SU-DHL-6 (cell line): ENCODE measurements at regions not wholly inside any gene's neighbourhood (a gene's known extent, or its start where the extent isn't known, plus 50 kb on each side); places are given as distances from the start of the nearest gene placed in this dataset.

Experiments
- H2AFZ ChIP-seq: fragments of 200-600 bp; sonication (generic); 2 replicates; pipeline ENCODE4 v1.6.1; 2014; ENCODE audit warnings: low read depth, mild to moderate bottlenecking, moderate library complexity, mixed read lengths, antibody characterized with exemption, low read length; ENCODE audit not compliant: severe bottlenecking
- H3F3A ChIP-seq: fragments of 200-600 bp; shearing (Covaris generic); 2 replicates; pipeline ENCODE4 v1.6.0; 2016; ENCODE audit warnings: antibody characterized with exemption, mild to moderate bottlenecking; ENCODE audit not compliant: insufficient read depth
- H3K27ac ChIP-seq: fragments of 200-600 bp; sonication (generic); 2 replicates; pipeline ENCODE4 v1.5.1; 2016; ENCODE audit warnings: low read depth, mild to moderate bottlenecking, low read length, moderate library complexity, mixed read lengths
- H3K27me3 ChIP-seq: fragments of 200-600 bp; sonication (generic), shearing (Covaris generic); 2 replicates; pipeline ENCODE4 v1.6.0; 2014; ENCODE audit warnings: mild to moderate bottlenecking, low read length
- H3K36me3 ChIP-seq: fragments of 200-600 bp; sonication (generic); 2 replicates; pipeline ENCODE4 v1.6.1; 2014; ENCODE audit warnings: mild to moderate bottlenecking, low read length, mixed read lengths
- H3K4me2 ChIP-seq: fragments of 300-600, 200-600 bp; shearing (Covaris generic), sonication (generic); 2 replicates; pipeline ENCODE4 v1.6.0; 2014; ENCODE audit warnings: low read length, low read depth, mild to moderate bottlenecking; ENCODE audit not compliant: poor library complexity, severe bottlenecking
- H3K4me3 ChIP-seq: fragments of 200-600 bp; sonication (generic); 2 replicates; pipeline ENCODE4 v1.5.1; 2014; ENCODE audit warnings: antibody characterized with exemption, low read length, mild to moderate bottlenecking, mixed read lengths; ENCODE audit not compliant: insufficient read depth, poor library complexity, severe bottlenecking
- H3K79me2 ChIP-seq: fragments of 200-600 bp; sonication (generic); 2 replicates; pipeline ENCODE4 v1.6.1; 2014; ENCODE audit warnings: mild to moderate bottlenecking, low read length, moderate library complexity; ENCODE audit not compliant: insufficient read depth
- H3K9ac ChIP-seq: fragments of 200-600 bp; sonication (generic); 2 replicates; pipeline ENCODE4 v1.7.0; 2014; ENCODE audit warnings: mild to moderate bottlenecking, low read length
- H3K9me2 ChIP-seq: fragments of 200-600 bp; sonication (generic); replicated peaks from 2 replicates; pipeline ENCODE4 v1.6.1; 2014; ENCODE audit warnings: low read length; ENCODE audit not compliant: insufficient read depth
- H3K9me3 ChIP-seq: fragments of 200-600 bp; sonication (generic); 2 replicates; pipeline ENCODE4 v1.6.1; 2014; ENCODE audit warnings: low read length, mixed read lengths; ENCODE audit not compliant: insufficient read depth
- H4K20me1 ChIP-seq: fragments of 200-600 bp; sonication (generic); 2 replicates; pipeline ENCODE4 v1.6.1; 2014; ENCODE audit warnings: low read depth, mild to moderate bottlenecking, antibody characterized with exemption, low read length, moderate library complexity, mixed read lengths
- EZH2phosphoT487 ChIP-seq: fragments of 200-600 bp; sonication (generic), shearing (Covaris generic); conservative IDR thresholded peaks from 2 replicates; pipeline ENCODE4 v1.6.1; 2018; ENCODE audit warnings: mild to moderate bottlenecking, antibody characterized with exemption, low read length, moderate library complexity, mixed read lengths
- TF ChIP-seq, protein P1 (sequence below): fragments of 200-600 bp; sonication (generic); IDR thresholded peaks from one replicate; pipeline ENCODE4 v1.5.1; 2017; ENCODE audit warnings: antibody characterized with exemption, mild to moderate bottlenecking, low read length, moderate library complexity; ENCODE audit not compliant: insufficient read depth, poor library complexity, severe bottlenecking

DNA sequence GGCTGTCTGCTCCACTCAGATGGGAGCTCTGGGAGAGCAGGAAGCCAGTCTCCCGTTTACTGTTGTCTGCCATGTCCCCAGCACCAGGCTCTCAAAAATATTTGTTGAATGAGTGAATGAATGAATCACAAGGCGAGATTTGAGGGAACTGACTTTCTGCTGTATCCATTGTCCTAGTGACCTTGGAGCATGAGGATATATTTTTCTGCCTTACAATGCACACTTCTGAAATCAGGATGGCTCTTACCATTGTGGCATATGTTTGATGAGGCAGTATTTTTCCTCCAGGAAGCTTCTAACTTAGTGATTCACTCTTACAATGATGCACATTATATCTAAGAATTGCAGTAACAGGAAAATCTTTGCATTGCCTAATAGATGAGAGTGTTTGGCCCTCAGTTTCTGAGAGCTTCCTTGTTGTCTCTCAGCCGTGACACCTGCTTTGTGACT lies 136.4 kb downstream of the RPS24 start:
- no peaks in the 10 kb centered on the region for H3K9me2 ChIP-seq
- no peak overlapping the region for H3K9ac ChIP-seq
- H4K20me1 ChIP-seq = no peaks in the 10 kb centered on the region
- TF ChIP-seq EZH2phosphoT487 = no peak
- TF ChIP-seq, protein P1, sequence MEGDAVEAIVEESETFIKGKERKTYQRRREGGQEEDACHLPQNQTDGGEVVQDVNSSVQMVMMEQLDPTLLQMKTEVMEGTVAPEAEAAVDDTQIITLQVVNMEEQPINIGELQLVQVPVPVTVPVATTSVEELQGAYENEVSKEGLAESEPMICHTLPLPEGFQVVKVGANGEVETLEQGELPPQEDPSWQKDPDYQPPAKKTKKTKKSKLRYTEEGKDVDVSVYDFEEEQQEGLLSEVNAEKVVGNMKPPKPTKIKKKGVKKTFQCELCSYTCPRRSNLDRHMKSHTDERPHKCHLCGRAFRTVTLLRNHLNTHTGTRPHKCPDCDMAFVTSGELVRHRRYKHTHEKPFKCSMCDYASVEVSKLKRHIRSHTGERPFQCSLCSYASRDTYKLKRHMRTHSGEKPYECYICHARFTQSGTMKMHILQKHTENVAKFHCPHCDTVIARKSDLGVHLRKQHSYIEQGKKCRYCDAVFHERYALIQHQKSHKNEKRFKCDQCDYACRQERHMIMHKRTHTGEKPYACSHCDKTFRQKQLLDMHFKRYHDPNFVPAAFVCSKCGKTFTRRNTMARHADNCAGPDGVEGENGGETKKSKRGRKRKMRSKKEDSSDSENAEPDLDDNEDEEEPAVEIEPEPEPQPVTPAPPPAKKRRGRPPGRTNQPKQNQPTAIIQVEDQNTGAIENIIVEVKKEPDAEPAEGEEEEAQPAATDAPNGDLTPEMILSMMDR = no peak
- H3K4me3 ChIP-seq = no peak overlapping the region
- H3K4me2 ChIP-seq = no peak overlapping the region
- H3K36me3 ChIP-seq = no peaks in the 10 kb centered on the region
- no peak overlapping the region for H2AFZ ChIP-seq
- no peaks in the 10 kb centered on the region for H3K27me3 ChIP-seq
- H3K79me2 ChIP-seq = no peaks in the 10 kb centered on the region
- no peak overlapping the region for H3K27ac ChIP-seq
- H3K9me3 ChIP-seq = no peaks in the 10 kb centered on the region
- no peaks in the 10 kb centered on the region for H3F3A ChIP-seq

DNA sequence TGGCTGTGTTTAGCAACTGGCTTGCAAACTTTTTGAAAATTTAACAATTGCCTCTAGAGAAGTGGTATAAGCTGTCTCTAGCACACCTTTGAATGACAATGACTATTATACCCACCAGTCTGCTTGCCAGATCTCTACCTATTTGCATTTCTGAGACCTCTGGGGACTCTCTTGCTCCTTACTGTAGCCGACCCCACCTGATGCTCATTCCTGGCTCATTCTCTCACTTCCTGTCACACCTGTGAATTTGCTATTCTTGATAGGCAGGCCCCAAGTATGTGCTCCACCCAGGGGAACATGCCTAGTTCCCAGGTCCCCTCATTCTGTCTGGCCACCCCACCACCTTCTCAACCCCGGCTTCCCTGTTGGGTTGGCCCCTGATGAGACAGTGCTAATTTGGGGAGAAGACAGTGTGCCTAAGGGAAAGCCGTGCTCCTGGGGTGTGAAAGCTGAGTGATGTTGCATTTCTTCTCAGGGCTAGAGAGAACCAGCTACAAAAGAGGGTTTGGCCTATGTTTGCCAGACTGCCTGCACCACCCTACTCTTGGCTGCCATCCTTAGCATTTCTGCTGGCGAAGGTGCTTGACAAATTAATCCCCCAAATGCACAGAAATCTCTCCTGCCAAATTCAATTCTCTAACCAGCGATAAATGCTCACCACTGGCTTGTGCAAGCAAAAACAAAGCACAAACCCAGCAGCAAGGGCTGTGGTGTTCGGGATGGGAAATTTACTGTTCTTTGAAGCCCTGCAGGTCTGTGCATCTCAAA lies 138.2 kb downstream of the RPS24 start:
- Histone ChIP-seq H4K20me1 (no peaks in the 10 kb centered on the region), H3K9ac (no peak overlapping the region), H3K4me2 (no peak overlapping the region), H3K27ac (no peak overlapping the region), H3K9me3 (no peaks in the 10 kb centered on the region), H3K9me2 (no peaks in the 10 kb centered on the region), H3K36me3 (no peaks in the 10 kb centered on the region), H3K27me3 (no peaks in the 10 kb centered on the region), H3K79me2 (no peaks in the 10 kb centered on the region), H3K4me3 (no peak overlapping the region), H3F3A (no peaks in the 10 kb centered on the region), H2AFZ (no peak overlapping the region)
- TF ChIP-seq, protein P1 = no peak
- TF ChIP-seq EZH2phosphoT487 = no peak

DNA sequence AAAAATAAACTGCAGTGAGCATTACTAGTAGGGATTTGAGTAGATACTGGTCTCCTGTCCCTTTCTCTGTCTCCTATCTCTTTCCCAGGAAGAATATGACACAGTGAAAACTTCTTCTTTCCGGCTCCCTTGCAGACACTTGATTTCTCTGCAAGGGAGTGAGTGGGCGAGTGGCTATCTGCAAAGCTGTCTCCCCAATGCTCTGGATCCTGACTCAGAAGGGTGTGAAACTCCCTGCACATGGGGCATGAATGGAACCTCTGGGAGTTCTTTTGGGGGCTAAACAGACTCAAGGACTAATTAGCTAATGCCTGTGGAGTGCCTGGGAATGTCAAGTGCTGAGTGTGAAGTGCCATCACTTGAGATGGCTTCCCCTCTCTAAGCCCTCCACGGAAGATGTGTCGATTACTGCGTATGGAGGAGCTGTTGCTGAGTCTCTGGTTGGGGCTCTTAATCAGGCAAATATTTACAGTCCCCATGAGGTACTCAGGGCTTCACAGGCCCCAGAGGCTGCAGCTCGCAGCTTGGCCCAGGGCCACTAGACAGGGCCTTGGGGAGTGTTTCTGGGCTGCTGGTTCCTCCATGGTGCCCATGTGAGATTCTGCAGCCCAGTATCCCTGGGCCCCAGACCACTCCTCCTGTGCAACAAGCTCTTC lies 139.8 kb downstream of the RPS24 start:
- no peak overlapping the region for H3K9ac ChIP-seq
- no peak overlapping the region for H3K27ac ChIP-seq
- no peak overlapping the region for H3K4me3 ChIP-seq
- H3F3A ChIP-seq = no peaks in the 10 kb centered on the region
- no peaks in the 10 kb centered on the region for H3K9me3 ChIP-seq
- no peak overlapping the region for H3K4me2 ChIP-seq
- no peaks in the 10 kb centered on the region for H3K36me3 ChIP-seq
- no peaks in the 10 kb centered on the region for H3K9me2 ChIP-seq
- H3K27me3 ChIP-seq = no peaks in the 10 kb centered on the region
- TF ChIP-seq, protein P1 = no peak
- TF ChIP-seq EZH2phosphoT487 = no peak
- H4K20me1 ChIP-seq = no peaks in the 10 kb centered on the region
- no peaks in the 10 kb centered on the region for H3K79me2 ChIP-seq
- no peak overlapping the region for H2AFZ ChIP-seq
